NCI-H748 (cell line): ENCODE measurements at regions not wholly inside any gene's neighbourhood (a gene's known extent, or its start where the extent isn't known, plus 50 kb on each side); places are given as distances from the start of the nearest gene placed in this dataset.
"Not testable (repeated sequence)": the region's sequence is repeated elsewhere in the genome, so short reads cannot be mapped to it uniquely, and the experiment has no call there.

Source experiments
- DNase-seq: peaks from one replicate; lab custom pipeline; 2025; ENCODE audit not compliant: unreplicated experiment; lab: John Stamatoyannopoulos, UW

GRCh38 chrX:150273575-150274294 lies 89.4 kb upstream of the MAMLD1 start:
- DNase-seq = not testable (repeated sequence)

GRCh38 chrX:150282953-150283352 lies 80.2 kb upstream of the MAMLD1 start:
- DNase-seq = no peak

- no peak for DNase-seq
Observed at GRCh38 chrX:150291014-150291413, 72.1 kb upstream of the MAMLD1 start.

- DNase-seq = no peak
Observed at GRCh38 chrX:150293311-150294013, 69.7 kb upstream of the MAMLD1 start.

GRCh38 chrX:150298841-150299551 lies 64.1 kb upstream of the MAMLD1 start:
- no peak for DNase-seq

GRCh38 chrX:150299579-150299978 lies 63.5 kb upstream of the MAMLD1 start:
- DNase-seq = no peak

GRCh38 chrX:150303386-150304097 lies 59.6 kb upstream of the MAMLD1 start:
- no peak for DNase-seq

GRCh38 chrX:150306002-150306401 lies 57.1 kb upstream of the MAMLD1 start:
- DNase-seq = no peak

GRCh38 chrX:150308041-150308440 lies 55.1 kb upstream of the MAMLD1 start:
- no peak for DNase-seq

- no peak for DNase-seq
Observed at GRCh38 chrX:150308532-150309157, 54.5 kb upstream of the MAMLD1 start.

GRCh38 chrX:150310417-150310816 lies 52.7 kb upstream of the MAMLD1 start:
- no peak for DNase-seq

GRCh38 chrX:150310881-150311280 lies 52.2 kb upstream of the MAMLD1 start:
- no peak for DNase-seq

- DNase-seq = no peak
Observed at GRCh38 chrX:150312931-150313330, 50.2 kb upstream of the MAMLD1 start.
